Heart left ventricle (tissue), 13 donors: ENCODE measurements at regions not wholly inside any gene's neighbourhood (a gene's known extent, or its start where the extent isn't known, plus 50 kb on each side); places are given as distances from the start of the nearest gene placed in this dataset.

Experiments
- CTCF ChIP-seq, 12 donors: fragments of 200-600 bp; sonication (generic) in 4 of 12; IDR thresholded peaks; one replicate each; pipeline versions ENCODE4 v1.5.0 to v1.8.0; 2018 to 2022; ENCODE audit warnings: antibody characterized with exemption in 12 of 12, mild to moderate bottlenecking in 5 of 12
- POLR2A ChIP-seq, 2 donors: fragments of 450-650 bp; IDR thresholded peaks; one replicate each; pipeline ENCODE4 v1.6.1; 2017; ENCODE audit warnings: antibody characterized with exemption in 2 of 2, mild to moderate bottlenecking in 2 of 2, moderate library complexity in 2 of 2
- donor health status: ischemic (EF 13 %, LVEDD 7.1; RV severe dilation, severe dysfunction).
- donor health status: DM: no; HTN: yes; CAD: no.
- donor health status: DM: no; HTN: no; CAD: no.
- donor health status: ischemic (EF 25% LVEDD 6.9; RV normal size, moderate dysfunction).
- donor health status: ischemic (EF 25% LVEDD 5.7; RV mildly dilated, moderate dysfunction).
- donor health status: ischemic (EF 35%, LVEDD 5.7; RV mildly dilated, moderate dysfunction).
- donor health status: nonischemic (EF 11% LVEDD 7.7; RV severe dilation, severe dysfunction).
- donor health status: DM: yes; HTN: yes; CAD: no.
- donor health status: PGD.
- donor health status: ischemic (EF 29% LVEDD 5.4; RV normal size, mild dysfunction).
- donor health status: nonischemic (EF 23%, LVEDD 6.1; RV moderate dilation, normal function).

- no peak for TF ChIP-seq POLR2A (IDR thresholded peaks at IDR 0.05)
- no peak for TF ChIP-seq CTCF (IDR thresholded peaks at IDR 0.05)
Measured at GRCh38 chr3:193859195-193859594, 266.2 kb downstream of the OPA1 start.
